GM12872 (cell line): ENCODE measurements at regions not wholly inside any gene's neighbourhood (a gene's known extent, or its start where the extent isn't known, plus 50 kb on each side); places are given as distances from the start of the nearest gene placed in this dataset.

Experiments
- CTCF ChIP-seq: IDR thresholded peaks from 3 replicates; pipeline ENCODE4 v1.5.1; 2011; ENCODE audit warnings: low read depth, mild to moderate bottlenecking, low read length, moderate library complexity; ENCODE audit not compliant: insufficient read depth

- no peak for TF ChIP-seq CTCF
Observed at GRCh38 chr14:21724090-21724973, 50.7 kb upstream of the OR4E1 start.

- peak; percentile 65 for TF ChIP-seq CTCF
Observed at GRCh38 chr14:21723431-21724045, 49.9 kb upstream of the OR4E1 start.
